ENCODE measurements at regions not wholly inside any gene's neighbourhood (a gene's known extent, or its start where the extent isn't known, plus 50 kb on each side); places are given as distances from the start of the nearest gene placed in this dataset.

DNA sequence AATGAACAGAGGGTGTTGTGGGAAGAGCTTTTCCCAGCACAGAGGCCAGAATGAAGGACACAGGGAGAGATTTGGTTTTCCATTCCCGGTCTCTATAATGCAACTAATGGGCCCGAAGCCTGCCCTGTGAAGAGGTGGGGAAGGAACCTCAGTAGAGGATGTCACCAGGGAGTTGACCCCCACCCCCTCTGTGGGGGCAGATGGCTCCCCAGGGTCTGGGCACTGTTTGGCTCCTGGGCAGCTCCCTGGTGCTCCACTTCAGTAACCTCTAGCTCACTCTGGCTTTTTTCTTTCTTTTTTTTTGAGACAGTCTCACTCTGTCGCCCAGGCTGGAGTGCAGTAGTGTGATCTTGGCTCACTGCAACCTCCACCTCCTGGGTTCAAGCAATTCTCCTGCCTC is 109.1 kb upstream of the DLG1 start:
- no peaks in the 10 kb centered on the region for H3K4me1 ChIP-seq (ENCODE audit: control insufficient read depth in 1 of 2, insufficient read depth in 2 of 2, low read length in 2 of 2)
- H3K36me3 ChIP-seq (replicated peaks in 1 of 2; ENCODE audit: control insufficient read depth in 1 of 2, insufficient read depth in 2 of 2, low read length in 2 of 2), result no peaks in the 10 kb centered on the region
- intact Hi-C loops (cut with micrococcal nuclease), result no loop called here
- H3K27ac ChIP-seq (ENCODE audit: low read depth in 1 of 2, low read length in 2 of 2), result no peak overlapping the region
- H3K79me2 ChIP-seq (ENCODE audit: insufficient read depth, low read length), result no peaks in the 10 kb centered on the region
- H2AFZ ChIP-seq (ENCODE audit: insufficient read depth, low read depth, low read length, poor library complexity, severe bottlenecking), result no peak overlapping the region
- no peaks in the 10 kb centered on the region for H4K20me1 ChIP-seq (ENCODE audit: insufficient read depth, low read length)
- H3K27me3 ChIP-seq (ENCODE audit: control insufficient read depth in 2 of 2, insufficient read depth in 2 of 2, low read length in 2 of 2), result no peaks in the 10 kb centered on the region
- H3K4me3 Mint-ChIP-seq, result no peak overlapping the region
- TF ChIP-seq, protein P1, sequence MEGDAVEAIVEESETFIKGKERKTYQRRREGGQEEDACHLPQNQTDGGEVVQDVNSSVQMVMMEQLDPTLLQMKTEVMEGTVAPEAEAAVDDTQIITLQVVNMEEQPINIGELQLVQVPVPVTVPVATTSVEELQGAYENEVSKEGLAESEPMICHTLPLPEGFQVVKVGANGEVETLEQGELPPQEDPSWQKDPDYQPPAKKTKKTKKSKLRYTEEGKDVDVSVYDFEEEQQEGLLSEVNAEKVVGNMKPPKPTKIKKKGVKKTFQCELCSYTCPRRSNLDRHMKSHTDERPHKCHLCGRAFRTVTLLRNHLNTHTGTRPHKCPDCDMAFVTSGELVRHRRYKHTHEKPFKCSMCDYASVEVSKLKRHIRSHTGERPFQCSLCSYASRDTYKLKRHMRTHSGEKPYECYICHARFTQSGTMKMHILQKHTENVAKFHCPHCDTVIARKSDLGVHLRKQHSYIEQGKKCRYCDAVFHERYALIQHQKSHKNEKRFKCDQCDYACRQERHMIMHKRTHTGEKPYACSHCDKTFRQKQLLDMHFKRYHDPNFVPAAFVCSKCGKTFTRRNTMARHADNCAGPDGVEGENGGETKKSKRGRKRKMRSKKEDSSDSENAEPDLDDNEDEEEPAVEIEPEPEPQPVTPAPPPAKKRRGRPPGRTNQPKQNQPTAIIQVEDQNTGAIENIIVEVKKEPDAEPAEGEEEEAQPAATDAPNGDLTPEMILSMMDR (IDR thresholded peaks at IDR 0.05), result no peak
- no peak for DNase-seq
- peaks cover 2 to 8% (median 3%) of the 10 kb centered on the region in 3 donors for H3K27me3 Mint-ChIP-seq (ENCODE audit: low read depth in 3 of 3)
- H3K4me2 ChIP-seq (replicated peaks; ENCODE audit: extremely low read depth, low read length, poor library complexity, severe bottlenecking), result no peak overlapping the region
- peaks cover 0 to 10% of the 10 kb centered on the region in 2 donors for H3K9me3 ChIP-seq (replicated peaks in 1 of 2; ENCODE audit: control insufficient read depth in 1 of 2, insufficient read depth in 1 of 2, low read length in 2 of 2)
- no peaks in the 10 kb centered on the region for H3K4me1 Mint-ChIP-seq
- no peak overlapping the region for H3K27ac Mint-ChIP-seq
- peaks cover 6 to 24% (median 19%) of the 10 kb centered on the region in 7 donors for H3K9me3 Mint-ChIP-seq
- no peaks in the 10 kb centered on the region for H3K36me3 Mint-ChIP-seq
- no peak overlapping the region for H3K4me3 ChIP-seq (replicated peaks in 1 of 3; ENCODE audit: low read depth in 2 of 3, low read length in 3 of 3)
- 80% methylated on average over 1 of the region's 3 CpGs for WGBS (ENCODE audit: insufficient coverage)
- H3K9ac ChIP-seq (ENCODE audit: insufficient read depth, low read length, poor library complexity, severe bottlenecking), result no peak overlapping the region

DNA sequence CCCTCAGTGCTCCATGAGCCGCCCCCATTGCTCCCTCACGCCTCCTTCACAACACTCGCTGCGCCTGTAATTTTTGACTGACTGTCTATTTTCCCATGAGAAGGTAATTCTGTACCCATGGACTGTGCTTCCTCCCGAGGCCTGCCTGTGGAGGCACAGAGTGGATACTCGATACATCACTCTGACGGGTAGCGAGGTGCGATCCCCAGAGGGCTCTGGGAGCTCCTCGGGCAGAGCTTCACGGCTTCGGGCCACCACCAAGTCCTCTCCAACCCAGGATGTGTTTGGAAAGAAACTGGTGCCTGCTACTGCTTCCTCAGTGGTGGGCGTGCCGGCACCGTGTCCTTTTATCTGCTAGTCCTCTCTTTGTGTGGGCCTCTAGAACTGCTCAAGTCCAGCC is 108.6 kb upstream of the DLG1 start:
- no peak overlapping the region for H3K9ac ChIP-seq (ENCODE audit: insufficient read depth, low read length, poor library complexity, severe bottlenecking)
- no peak overlapping the region for H2AFZ ChIP-seq (ENCODE audit: insufficient read depth, low read depth, low read length, poor library complexity, severe bottlenecking)
- intact Hi-C loops (cut with micrococcal nuclease), result no loop called here
- H3K79me2 ChIP-seq (ENCODE audit: insufficient read depth, low read length), result no peaks in the 10 kb centered on the region
- Mint-ChIP-seq H3K27me3 (ENCODE audit: low read depth in 3 of 3) (peaks cover 2 to 6% (median 3%) of the 10 kb centered on the region in 3 donors), H3K4me3 (no peak overlapping the region), H3K36me3 (no peaks in the 10 kb centered on the region), H3K27ac (no peak overlapping the region), H3K9me3 (peaks cover 6 to 23% (median 19%) of the 10 kb centered on the region in 7 donors), H3K4me1 (no peaks in the 10 kb centered on the region)
- H3K4me2 ChIP-seq (replicated peaks; ENCODE audit: extremely low read depth, low read length, poor library complexity, severe bottlenecking), result no peak overlapping the region
- no peak overlapping the region for H3K4me3 ChIP-seq (replicated peaks in 1 of 3; ENCODE audit: low read depth in 2 of 3, low read length in 3 of 3)
- TF ChIP-seq, protein P1 (IDR thresholded peaks at IDR 0.05), result no peak
- H3K9me3 ChIP-seq (replicated peaks in 1 of 2; ENCODE audit: control insufficient read depth in 1 of 2, insufficient read depth in 1 of 2, low read length in 2 of 2), result peaks cover 0 to 10% of the 10 kb centered on the region in 2 donors
- no peak overlapping the region for H3K27ac ChIP-seq (ENCODE audit: low read depth in 1 of 2, low read length in 2 of 2)
- DNase-seq, result no peak
- H4K20me1 ChIP-seq (ENCODE audit: insufficient read depth, low read length), result no peaks in the 10 kb centered on the region
- no peaks in the 10 kb centered on the region for H3K27me3 ChIP-seq (ENCODE audit: control insufficient read depth in 2 of 2, insufficient read depth in 2 of 2, low read length in 2 of 2)
- no peaks in the 10 kb centered on the region for H3K36me3 ChIP-seq (replicated peaks in 1 of 2; ENCODE audit: control insufficient read depth in 1 of 2, insufficient read depth in 2 of 2, low read length in 2 of 2)
- WGBS (ENCODE audit: insufficient coverage), result 97% methylated on average over 9 of the region's 15 CpGs
- H3K4me1 ChIP-seq (ENCODE audit: control insufficient read depth in 1 of 2, insufficient read depth in 2 of 2, low read length in 2 of 2), result no peaks in the 10 kb centered on the region
